ENCODE measurements at regions not wholly inside any gene's neighbourhood (a gene's known extent, or its start where the extent isn't known, plus 50 kb on each side); places are given as distances from the start of the nearest gene placed in this dataset.
"Not testable (repeated sequence)": the region's sequence is repeated elsewhere in the genome, so short reads cannot be mapped to it uniquely, and the experiment has no call there.

DNA sequence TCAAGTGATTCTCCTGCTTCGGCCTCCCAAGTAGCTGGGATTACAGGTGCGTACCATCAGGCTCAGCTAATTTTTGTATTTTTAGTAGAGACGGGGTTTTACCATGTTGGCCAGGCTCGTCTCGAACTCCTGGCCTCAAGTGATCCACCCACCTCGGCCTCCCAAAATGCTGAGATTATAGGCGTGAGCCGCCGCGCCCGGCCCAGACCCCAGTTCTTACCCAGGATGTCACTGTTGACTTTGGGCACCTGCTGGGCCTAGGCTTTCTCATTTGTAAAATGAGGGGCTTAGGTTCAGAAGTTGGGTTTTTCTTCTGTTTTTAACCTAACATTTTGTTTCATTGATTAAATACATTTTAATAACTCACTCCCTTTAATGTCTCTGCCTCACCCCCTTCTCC is 181.7 kb upstream of the ADRA1D start:
- TF ChIP-seq, protein P1, sequence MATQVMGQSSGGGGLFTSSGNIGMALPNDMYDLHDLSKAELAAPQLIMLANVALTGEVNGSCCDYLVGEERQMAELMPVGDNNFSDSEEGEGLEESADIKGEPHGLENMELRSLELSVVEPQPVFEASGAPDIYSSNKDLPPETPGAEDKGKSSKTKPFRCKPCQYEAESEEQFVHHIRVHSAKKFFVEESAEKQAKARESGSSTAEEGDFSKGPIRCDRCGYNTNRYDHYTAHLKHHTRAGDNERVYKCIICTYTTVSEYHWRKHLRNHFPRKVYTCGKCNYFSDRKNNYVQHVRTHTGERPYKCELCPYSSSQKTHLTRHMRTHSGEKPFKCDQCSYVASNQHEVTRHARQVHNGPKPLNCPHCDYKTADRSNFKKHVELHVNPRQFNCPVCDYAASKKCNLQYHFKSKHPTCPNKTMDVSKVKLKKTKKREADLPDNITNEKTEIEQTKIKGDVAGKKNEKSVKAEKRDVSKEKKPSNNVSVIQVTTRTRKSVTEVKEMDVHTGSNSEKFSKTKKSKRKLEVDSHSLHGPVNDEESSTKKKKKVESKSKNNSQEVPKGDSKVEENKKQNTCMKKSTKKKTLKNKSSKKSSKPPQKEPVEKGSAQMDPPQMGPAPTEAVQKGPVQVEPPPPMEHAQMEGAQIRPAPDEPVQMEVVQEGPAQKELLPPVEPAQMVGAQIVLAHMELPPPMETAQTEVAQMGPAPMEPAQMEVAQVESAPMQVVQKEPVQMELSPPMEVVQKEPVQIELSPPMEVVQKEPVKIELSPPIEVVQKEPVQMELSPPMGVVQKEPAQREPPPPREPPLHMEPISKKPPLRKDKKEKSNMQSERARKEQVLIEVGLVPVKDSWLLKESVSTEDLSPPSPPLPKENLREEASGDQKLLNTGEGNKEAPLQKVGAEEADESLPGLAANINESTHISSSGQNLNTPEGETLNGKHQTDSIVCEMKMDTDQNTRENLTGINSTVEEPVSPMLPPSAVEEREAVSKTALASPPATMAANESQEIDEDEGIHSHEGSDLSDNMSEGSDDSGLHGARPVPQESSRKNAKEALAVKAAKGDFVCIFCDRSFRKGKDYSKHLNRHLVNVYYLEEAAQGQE (IDR thresholded peaks at IDR 0.05; ENCODE audit: low read depth): not testable (repeated sequence)
- TF ChIP-seq CTCF (IDR thresholded peaks at IDR 0.05 in 2 of 3, conservative IDR thresholded peaks at IDR 0.05 in 1 of 3; ENCODE audit: borderline replicate concordance in 1 of 3, insufficient read depth in 1 of 3, low read depth in 2 of 3, low read length in 2 of 3); FOSL1 (IDR thresholded peaks at IDR 0.05; ENCODE audit: low read depth); CEBPB (IDR thresholded peaks at IDR 0.05; ENCODE audit: low read depth); TCF7L2 (IDR thresholded peaks at IDR 0.05; ENCODE audit: borderline replicate concordance, extremely low read depth, insufficient read depth, insufficient read length); EZH2phosphoT487 (IDR thresholded peaks at IDR 0.05; ENCODE audit: borderline replicate concordance); RAD21 (IDR thresholded peaks at IDR 0.05; ENCODE audit: low read depth); POLR2A (IDR thresholded peaks at IDR 0.05; ENCODE audit: borderline replicate concordance, extremely low read depth, insufficient read depth, insufficient read length): not testable (repeated sequence)
